ENCODE measurements at regions not wholly inside any gene's neighbourhood (a gene's known extent, or its start where the extent isn't known, plus 50 kb on each side); places are given as distances from the start of the nearest gene placed in this dataset.

- TF ChIP-seq SIN3A (IDR thresholded peaks at IDR 0.05; ENCODE audit: low read depth), result no peak
- TF ChIP-seq POLR2A (IDR thresholded peaks at IDR 0.05; ENCODE audit: borderline replicate concordance, extremely low read depth, insufficient read depth, insufficient read length), result no peak
- TF ChIP-seq CTCF (IDR thresholded peaks at IDR 0.05 in 2 of 3, conservative IDR thresholded peaks at IDR 0.05 in 1 of 3; ENCODE audit: borderline replicate concordance in 1 of 3, insufficient read depth in 1 of 3, low read depth in 2 of 3, low read length in 2 of 3), result no peak
- no peak for TF ChIP-seq SRF (IDR thresholded peaks at IDR 0.05; ENCODE audit: low read depth)
Observed at GRCh38 chrX:139200793-139201192, 329.7 kb upstream of the F9 start.

Measured in HCT116 (cell line).